HL-60/S4 (cell line): ENCODE measurements at regions not wholly inside any gene's neighbourhood (a gene's known extent, or its start where the extent isn't known, plus 50 kb on each side); places are given as distances from the start of the nearest gene placed in this dataset.
"Not testable (repeated sequence)": the region's sequence is repeated elsewhere in the genome, so short reads cannot be mapped to it uniquely, and the experiment has no call there.

Experiments used
- in situ Hi-C: fragments of 300-500 bp; cut with MboI; formaldehyde crosslinking; loops from 2 replicates; pipeline ENCODE4 v1.14.3; 2022; ENCODE audit warnings: low sequenced_read_pairs

DNA sequence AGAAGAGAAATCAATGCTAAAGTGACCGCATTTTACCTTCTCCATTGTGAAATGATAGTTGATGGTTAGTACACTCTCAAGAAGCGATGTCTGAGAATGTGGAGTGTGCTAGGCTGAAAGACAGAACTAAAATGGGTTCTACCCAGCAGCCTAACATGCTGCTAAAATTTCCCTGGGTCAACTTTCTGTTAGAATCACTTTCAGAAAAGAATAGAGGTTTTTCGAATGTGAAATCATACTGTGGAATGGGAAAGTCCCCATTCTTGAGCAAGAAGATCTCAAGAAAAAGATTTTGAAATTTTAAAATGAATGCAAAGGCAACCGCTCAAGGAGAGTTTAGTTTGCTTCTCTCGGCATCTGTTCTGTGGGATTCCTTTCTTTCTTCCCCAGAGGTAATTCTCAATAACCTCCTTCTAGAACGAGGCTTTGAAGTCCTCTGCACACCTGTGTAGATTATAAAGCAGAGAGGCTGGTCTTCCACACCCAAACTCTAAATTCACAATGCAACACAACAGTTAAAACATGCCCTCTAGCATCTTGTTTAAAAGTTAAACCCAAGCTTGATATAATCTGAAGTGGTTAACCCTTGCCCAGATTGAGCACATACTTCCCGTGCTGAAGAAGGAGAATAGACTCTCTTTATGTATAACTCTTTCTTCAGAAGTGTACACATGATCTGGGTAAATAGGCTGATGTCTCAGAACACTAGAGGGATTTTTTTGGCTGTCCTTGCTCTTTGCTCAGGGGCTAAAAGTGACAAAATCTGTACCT lies 208.7 kb upstream of the KLF3 start:
- in situ Hi-C loops = no loop called here

DNA sequence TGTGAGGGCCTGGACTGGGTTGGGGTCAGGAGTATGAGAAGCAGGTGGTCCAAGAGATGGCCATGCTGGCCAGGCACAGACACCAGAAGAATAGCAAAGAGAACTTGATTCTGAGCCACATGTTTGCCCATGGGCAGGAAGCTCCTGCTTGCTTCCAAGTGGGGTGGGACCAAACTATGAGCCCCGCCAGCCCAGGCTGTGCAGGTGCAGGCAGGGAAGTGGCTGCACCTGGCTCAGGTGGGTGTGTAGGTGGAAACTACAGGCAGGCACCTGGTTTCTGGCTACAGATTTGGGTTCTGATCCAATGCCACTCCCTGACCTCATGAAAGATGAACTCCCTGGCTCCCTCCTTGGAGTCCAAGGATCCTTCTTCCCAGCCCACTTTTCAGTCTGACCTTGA lies 207.9 kb upstream of the KLF3 start:
- in situ Hi-C loops = no loop called here

DNA sequence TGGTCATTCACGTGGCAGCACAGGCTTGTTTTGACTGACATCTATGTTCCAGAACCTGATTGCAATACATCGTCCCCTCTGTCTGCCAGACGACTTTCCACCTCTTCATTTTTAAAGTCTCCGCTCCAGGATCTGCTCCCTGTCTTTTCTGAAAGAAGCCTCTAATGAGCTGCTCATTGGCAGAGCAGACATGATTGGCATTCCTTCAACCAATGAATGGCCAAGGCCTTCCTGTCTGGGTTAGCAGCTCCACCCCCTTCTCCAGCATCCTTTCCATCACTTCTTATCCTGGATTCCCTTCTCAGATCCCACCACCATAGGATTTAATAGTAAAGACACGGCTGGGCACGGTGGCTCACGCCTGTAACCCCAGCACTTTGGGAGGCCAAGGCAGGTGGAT lies 202.7 kb upstream of the KLF3 start:
- in situ Hi-C loops = no loop called here

- in situ Hi-C loops = no loop called here
These were observed 201.5 kb upstream of the KLF3 start for GRCh38 chr4:38462367-38463055.

DNA sequence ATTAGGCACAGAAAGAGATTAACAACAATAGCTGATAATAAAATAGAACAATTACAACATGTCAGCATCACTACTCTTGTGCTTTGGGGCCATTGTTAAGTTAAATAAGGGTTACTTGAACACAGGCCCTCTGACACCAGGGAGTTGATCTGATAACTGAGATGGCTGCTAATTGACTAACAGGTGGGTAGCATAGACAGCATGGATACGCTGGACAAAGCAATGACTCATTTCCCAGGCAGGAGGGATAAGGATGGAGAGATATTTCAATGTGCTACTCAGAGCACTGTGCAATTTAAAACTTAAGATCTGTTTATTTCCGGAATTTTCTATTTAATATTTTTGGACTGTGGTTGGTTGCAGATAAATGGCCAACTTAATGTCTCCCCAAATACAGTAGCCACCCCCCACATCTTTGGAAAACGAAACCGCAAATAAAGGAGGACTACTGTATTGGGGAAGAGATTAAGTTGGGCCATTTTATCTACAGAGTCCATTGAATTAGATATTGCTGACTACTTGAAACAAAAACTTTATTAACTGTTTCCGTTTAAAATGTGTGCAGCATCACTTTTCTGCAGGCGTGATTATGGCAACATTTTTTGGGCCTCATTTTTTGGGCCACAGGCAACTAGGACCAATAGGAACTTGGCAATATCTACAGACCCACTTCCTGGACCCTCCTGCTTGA lies 200.6 kb upstream of the KLF3 start:
- in situ Hi-C loops = no loop called here

DNA sequence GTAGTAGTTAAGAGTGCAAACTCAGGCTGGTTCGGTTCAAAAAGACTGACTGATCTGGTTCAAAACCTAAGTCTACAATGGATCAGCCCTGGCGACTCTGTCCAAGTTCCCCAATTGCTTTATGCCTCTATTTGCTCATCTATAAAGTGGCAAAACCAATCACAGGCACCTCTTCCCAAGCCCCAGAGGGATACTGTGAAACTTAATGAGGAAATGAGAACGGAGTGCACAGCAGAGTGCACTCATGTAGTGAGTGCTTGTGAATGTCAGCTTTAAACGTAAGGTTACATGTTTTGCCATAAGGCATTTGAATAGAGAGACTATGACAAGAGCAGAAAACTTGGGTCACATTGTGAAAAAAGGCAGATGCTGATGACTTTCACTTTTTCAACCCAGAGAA lies 199.7 kb upstream of the KLF3 start:
- in situ Hi-C loops = no loop called here

DNA sequence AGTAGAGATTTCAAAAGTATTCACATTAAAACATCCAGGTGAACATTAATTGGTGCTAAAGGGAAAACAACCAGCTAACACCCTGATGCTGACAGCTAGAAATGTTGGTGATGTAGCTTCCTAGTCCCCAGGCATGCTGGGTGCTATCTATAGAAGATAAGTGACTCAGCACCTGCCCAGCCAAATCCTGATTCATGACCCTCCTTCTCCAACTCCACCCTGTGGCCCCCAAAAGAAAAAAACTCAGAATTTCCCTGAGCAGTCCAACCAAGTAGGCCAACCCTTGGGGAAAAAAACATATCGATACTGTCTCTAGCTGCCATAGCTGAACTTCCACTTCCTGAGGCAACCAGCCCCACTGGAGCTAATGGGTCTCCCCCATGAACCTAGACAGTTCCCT lies 197.6 kb upstream of the KLF3 start:
- in situ Hi-C loops = no loop called here

DNA sequence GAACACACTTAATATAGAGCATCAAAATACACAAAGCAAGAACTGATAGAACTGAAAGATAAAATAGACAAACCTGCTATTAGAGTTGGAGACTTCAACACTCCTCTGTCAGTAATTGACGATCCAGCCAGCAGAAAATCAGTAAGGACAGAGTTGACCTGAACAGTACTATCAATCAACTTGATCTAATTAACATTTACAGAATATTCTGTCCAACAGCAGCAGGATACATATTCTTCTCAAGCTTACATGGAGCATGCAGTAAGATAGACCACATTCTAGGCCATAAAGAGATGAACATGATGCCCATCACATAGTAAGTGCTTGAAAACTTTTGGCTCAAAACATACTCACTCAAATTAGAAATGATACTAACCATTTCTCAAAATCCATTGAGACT lies 196.7 kb upstream of the KLF3 start:
- in situ Hi-C loops = no loop called here

GRCh38 chr4:38468339-38468866 lies 195.6 kb upstream of the KLF3 start:
- in situ Hi-C loops = no loop called here

DNA sequence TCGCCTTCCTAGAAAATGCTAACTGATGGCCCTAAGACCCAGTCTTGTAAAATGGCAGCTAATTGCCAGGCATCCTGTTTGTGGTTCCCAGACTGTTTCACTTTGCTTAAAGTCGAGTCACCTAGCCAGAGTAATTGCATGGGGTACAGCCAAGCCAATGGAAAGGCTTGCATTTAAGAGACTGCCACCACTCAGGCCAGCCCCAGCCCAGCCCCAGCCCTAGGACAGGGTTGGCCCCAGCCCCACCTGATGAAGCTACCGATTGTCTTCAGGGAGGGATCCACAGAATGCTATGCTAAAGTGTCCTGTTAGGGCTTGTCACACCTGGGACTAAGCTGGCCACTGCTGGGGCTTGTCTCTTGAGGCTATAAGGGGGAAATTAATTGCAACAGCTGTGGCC lies 194.6 kb upstream of the KLF3 start:
- in situ Hi-C loops = no loop called here

DNA sequence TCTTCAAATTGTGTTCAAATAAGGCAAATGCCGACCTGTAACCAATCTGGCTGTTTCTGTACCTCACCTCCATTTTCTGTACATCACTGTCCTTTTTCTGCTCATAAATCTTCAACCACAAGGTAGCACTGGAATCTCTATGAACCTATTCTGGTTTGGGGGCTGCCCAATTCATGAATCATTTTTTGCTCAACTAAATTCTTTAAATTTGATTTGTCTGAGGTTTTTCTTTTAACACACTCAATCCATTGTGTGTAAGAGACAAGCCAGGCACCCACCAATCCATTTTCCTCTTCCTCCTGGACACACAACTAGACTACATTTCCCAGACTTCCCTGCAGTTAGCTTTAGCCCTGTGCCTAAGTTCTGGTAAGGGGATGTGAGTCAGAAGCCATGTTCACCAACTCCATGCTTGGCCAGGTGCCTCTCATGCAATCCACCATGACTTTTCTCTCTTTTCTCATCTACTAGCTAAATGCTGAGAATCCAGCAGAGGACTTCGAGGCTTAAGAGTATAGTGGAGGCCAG lies 193.2 kb upstream of the KLF3 start:
- in situ Hi-C loops = no loop called here

GRCh38 chr4:38482696-38483095 lies 181.3 kb upstream of the KLF3 start:
- in situ Hi-C loops = no loop called here

- in situ Hi-C loops = not testable (repeated sequence)
These were observed 180.4 kb upstream of the KLF3 start for GRCh38 chr4:38483628-38484027.

DNA sequence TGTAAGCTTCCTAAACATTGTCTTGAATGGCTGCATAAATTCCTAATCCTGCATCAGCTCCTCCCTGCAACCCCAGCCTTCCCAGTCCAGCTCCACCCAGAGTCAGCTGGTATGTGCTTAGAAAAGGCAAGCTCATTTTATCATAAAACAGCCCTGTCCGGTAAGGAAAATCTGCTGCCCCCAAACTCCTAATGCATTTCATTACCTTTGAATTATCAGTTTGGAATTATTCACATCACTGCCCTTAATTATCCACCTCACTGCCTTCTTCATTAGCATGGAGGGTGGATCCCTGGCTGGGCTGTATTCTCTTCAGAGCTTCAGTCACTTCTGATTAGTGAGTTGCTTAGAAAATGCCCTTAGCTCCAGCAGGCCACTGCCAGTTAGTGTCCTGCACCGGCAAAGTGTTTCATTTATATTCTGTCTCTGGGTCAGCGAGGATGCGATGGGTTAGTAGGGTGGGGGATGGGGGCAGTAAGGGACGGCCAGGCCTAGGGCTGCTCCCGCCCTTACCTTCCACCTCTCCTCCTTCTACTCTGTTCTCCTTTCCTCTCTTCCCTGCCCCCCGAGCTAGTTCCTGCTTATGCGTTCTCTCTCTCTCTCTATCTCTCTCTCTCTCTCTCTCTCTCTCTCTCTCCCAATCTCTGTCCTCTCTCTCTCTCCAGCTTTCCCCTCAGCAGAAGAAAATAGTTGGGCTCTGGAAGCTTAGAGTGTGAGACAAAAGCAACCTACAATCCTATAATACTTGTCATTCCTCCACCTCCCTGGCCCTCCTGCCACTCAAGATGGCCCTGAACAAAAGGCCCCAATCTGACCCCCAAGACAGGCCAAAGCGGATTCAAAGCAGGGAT lies 174.8 kb upstream of the KLF3 start:
- in situ Hi-C loops = no loop called here

GRCh38 chr4:38489924-38490639 lies 173.9 kb upstream of the KLF3 start:
- in situ Hi-C loops = no loop called here

- in situ Hi-C loops = no loop called here
These were observed 173.1 kb upstream of the KLF3 start for GRCh38 chr4:38490753-38491446.

GRCh38 chr4:38491854-38492478 lies 172.0 kb upstream of the KLF3 start:
- in situ Hi-C loops = no loop called here

DNA sequence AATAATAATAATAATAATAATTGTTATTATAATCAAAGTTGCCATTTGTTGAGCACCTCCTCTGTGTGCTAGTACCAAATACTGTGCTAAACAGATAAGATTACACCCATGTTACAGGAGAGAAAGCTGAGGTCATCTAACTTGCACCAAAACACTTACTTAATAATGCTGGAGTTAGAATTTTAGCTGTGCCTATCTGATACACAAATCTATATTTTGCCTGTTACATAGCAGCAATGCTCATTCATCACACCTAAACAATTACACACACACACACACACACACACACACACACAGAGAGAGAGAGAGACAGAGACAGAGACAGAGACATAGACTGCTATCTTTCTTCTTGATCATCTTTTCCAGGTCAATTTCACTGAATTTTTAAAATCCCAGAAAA lies 170.9 kb upstream of the KLF3 start:
- in situ Hi-C loops = no loop called here

DNA sequence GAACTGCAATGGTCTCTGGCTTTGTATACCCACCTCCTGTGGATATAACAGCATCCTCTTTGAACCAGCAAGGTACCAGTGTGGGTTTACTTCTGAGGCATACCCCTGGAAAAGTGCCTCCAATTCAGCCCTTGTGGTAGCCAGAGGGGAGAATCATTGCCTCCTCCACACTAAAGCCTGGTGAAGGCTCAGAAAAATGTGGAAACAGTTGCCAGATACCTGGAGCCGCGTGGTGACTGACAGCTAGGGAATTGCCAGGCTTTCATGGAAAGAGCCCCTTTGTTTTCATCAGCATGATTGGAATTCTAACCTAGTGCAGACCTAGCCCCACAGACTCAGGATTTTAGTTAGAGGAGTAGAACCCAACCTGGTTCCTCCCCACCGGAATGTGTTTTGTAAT lies 168.6 kb upstream of the KLF3 start:
- in situ Hi-C loops = no loop called here
